ENCODE measurements at regions not wholly inside any gene's neighbourhood (a gene's known extent, or its start where the extent isn't known, plus 50 kb on each side); places are given as distances from the start of the nearest gene placed in this dataset.
"Not testable (repeated sequence)": the region's sequence is repeated elsewhere in the genome, so short reads cannot be mapped to it uniquely, and the experiment has no call there.

DNA sequence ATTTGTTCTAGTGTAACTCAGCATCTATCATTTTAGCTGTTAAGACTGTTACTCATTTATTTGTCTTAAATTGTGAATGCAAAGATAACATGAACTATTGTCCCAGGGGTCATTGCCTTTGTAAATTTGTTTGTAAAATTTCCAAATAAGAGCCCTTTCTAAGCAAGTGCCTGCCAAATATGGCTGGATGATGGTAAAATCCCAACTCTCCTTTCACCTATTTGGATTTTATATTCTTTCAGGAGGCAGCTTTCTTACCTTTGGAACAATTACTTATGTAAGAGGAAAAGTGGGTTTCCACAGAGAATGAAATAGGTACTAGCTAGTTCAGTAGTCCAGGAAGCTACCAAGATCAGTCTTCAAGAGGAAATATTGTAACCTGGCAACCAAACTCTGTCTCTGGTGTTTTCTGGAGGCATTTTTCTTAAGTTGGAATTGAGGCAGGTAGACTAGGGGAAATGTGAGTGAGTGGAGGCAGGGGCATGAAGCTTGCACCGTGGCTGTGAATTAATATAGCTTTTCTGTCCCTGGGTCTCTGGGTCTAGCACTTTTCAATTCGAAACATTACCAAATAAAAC lies 88.5 kb upstream of the XIST start:
- TF ChIP-seq, protein P1, sequence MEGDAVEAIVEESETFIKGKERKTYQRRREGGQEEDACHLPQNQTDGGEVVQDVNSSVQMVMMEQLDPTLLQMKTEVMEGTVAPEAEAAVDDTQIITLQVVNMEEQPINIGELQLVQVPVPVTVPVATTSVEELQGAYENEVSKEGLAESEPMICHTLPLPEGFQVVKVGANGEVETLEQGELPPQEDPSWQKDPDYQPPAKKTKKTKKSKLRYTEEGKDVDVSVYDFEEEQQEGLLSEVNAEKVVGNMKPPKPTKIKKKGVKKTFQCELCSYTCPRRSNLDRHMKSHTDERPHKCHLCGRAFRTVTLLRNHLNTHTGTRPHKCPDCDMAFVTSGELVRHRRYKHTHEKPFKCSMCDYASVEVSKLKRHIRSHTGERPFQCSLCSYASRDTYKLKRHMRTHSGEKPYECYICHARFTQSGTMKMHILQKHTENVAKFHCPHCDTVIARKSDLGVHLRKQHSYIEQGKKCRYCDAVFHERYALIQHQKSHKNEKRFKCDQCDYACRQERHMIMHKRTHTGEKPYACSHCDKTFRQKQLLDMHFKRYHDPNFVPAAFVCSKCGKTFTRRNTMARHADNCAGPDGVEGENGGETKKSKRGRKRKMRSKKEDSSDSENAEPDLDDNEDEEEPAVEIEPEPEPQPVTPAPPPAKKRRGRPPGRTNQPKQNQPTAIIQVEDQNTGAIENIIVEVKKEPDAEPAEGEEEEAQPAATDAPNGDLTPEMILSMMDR (IDR thresholded peaks at IDR 0.05) = no peak
- no peak for TF ChIP-seq ZFX (IDR thresholded peaks at IDR 0.05; ENCODE audit: borderline replicate concordance)
- no peak overlapping the region for H3K27ac ChIP-seq

DNA sequence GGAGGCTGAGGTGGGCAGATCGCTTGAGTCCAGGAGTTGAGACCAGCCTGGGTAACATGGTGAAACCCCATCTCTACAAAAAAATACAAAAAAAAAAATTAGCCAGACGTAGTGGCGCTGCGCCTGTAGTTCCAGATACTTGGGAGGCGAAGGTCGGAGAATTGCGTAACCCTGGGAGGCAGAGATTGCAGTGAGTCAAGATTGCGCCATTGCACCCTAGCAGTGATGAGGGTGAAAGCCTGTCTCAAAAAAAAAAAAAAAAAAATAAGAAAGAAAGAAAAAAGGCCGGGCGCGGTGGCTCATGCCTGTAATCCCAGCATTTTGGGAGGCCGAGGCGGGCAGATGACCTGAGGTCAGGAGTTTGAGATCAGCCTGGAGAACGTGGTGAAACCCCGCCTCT lies 85.3 kb upstream of the XIST start:
- not testable (repeated sequence) for H3K27ac ChIP-seq

DNA sequence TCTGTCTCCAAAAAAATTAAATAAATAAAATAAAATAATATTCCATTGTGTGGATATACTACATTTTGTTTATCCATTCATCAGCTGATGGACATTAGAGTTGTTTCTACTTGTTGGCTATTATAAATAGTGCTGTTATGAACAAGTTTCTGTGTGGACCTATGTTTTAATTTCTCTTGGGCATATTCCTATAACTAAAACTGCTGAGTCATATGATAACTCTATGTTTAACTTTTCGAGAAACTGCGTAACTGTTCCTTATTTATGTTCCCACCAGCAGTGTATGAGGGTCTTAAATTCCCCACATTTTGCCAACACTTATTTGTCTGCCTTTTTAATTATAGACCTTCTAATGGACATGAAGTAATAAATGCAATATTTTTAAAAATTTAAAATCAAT lies 80.0 kb upstream of the XIST start:
- no peak overlapping the region for H3K27ac ChIP-seq
- TF ChIP-seq, protein P1 (IDR thresholded peaks at IDR 0.05) = no peak
- no peak for TF ChIP-seq ZFX (IDR thresholded peaks at IDR 0.05; ENCODE audit: borderline replicate concordance)

GRCh38 chrX:73930300-73930699 lies 77.8 kb upstream of the XIST start:
- TF ChIP-seq, protein P1 (IDR thresholded peaks at IDR 0.05) = no peak
- TF ChIP-seq ZFX (IDR thresholded peaks at IDR 0.05; ENCODE audit: borderline replicate concordance) = no peak
- no peak overlapping the region for H3K27ac ChIP-seq

DNA sequence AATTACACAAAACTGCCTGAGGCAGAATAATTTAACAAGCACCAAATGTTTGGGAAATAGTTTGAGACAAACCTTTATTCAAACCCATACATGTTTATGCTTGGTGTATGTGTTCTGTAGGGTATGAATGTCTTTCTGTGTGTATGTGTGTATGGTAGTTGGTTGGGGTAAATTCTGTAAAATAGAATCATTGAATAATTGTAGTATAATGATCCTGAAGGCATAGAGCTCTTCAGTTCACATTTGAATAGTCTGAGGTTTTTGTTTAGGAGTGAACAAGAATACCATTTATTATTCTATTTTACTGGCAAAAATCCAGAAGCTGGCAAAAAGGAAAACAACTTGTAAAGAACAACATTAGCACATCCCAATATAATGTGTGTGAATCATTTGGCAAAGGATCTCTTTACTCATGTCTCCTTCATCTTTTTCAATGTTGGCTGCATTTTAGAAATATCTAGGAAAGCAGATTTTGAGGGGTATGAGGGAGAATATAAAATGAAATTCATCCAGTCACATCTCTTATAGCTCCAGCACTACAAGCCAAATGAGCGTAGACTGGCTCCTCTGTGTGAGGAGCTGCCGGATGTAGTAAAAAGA lies 70.4 kb upstream of the XIST start:
- no peak overlapping the region for H3K27ac ChIP-seq
- TF ChIP-seq, protein P1 (IDR thresholded peaks at IDR 0.05) = no peak
- TF ChIP-seq ZFX (IDR thresholded peaks at IDR 0.05; ENCODE audit: borderline replicate concordance) = no peak

DNA sequence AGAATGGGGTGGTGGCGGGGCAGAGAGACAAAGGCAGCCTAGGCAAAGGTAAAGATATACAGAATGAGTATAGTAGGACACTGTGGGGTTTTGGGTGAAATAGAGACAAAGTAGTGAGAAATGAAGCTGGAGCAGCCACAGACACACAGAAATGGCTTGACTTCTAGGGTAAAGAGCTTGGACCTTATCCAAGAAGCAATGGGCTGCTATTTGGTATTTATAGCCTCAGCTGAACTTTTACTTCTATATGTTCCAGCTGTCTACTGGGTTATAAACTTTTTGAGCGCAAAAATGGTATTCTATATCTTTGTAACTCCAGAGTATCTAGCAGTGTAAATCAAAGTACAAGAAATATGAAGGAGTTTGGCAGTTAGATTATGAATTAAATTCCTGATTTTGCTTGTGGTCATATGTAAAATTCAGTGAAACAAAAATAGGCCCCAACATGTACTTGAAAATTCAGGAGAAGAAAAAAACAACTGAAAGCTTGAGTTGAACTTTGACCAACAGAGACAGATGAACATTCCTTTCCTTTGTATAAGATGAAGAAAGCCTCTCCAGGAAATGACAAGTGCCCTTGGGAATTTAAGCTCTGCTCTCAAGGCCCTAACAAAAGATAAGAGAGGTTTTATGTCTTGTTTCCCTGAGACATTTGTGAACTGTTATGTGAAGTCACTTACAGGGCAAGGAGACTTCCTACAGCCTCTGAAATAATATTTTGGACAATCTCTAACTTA lies 64.6 kb upstream of the XIST start:
- no peak overlapping the region for H3K27ac ChIP-seq
- TF ChIP-seq ZFX (IDR thresholded peaks at IDR 0.05; ENCODE audit: borderline replicate concordance) = no peak
- TF ChIP-seq, protein P1 (IDR thresholded peaks at IDR 0.05) = no peak

GRCh38 chrX:73916489-73916888 lies 64.0 kb upstream of the XIST start:
- TF ChIP-seq, protein P1 (IDR thresholded peaks at IDR 0.05) = no peak
- no peak for TF ChIP-seq ZFX (IDR thresholded peaks at IDR 0.05; ENCODE audit: borderline replicate concordance)
- H3K27ac ChIP-seq = no peak overlapping the region

GRCh38 chrX:73914792-73915191 lies 62.3 kb upstream of the XIST start:
- not testable (repeated sequence) for H3K27ac ChIP-seq

Data from 22Rv1 (cell line).